Pancreas (tissue), 10 donors: ENCODE measurements at regions not wholly inside any gene's neighbourhood (a gene's known extent, or its start where the extent isn't known, plus 50 kb on each side); places are given as distances from the start of the nearest gene placed in this dataset.

Experiments
- ATAC-seq, 4 donors: fragments of 200-7000 bp; cut with Tn5 transposase; one replicate each; pipeline versions ENCODE4 v1.8.0 to v1.9.1; 2020; ENCODE audit warnings: mild to moderate bottlenecking in 4 of 4, moderate library complexity in 4 of 4
- DNase-seq, 6 donors: peaks; one replicate each; pipeline ENCODE4 v3.0.0-alpha.2; 2020
- FAIRE-seq: peaks from 2 replicates; lab custom pipeline; 2012; peaks lifted over from hg19 to GRCh38; lab: Jason Lieb, UNC
- H3K27ac ChIP-seq, 4 donors: fragments of 200-600 bp; sonication (generic); 1 replicate in 3 of 4; 2 replicates in 1 of 4; pipeline versions ENCODE4 v1.5.0 to v1.8.0; 2020
- H3K27me3 ChIP-seq, 4 donors: fragments of 200-600 bp; one replicate each; pipeline ENCODE4 v1.8.0; 2021
- H3K36me3 ChIP-seq, 3 donors: fragments of 200-600 bp; sonication (generic) in 1 of 3; one replicate each; pipeline versions ENCODE4 v1.5.0 to v1.8.0; 2020 to 2021
- H3K4me1 ChIP-seq, 3 donors: fragments of 200-600 bp; one replicate each; pipeline ENCODE4 v1.8.0; 2021
- H3K4me3 ChIP-seq, 4 donors: fragments of 200-600 bp; sonication (generic) in 2 of 4; one replicate each; pipeline versions ENCODE4 v1.5.0 to v1.8.0; 2020 to 2021
- H3K9me3 ChIP-seq, 4 donors: fragments of 200-600 bp; one replicate each; pipeline ENCODE4 v1.8.0; 2021
- CTCF ChIP-seq, 4 donors: fragments of 200-600 bp; sonication (generic) in 3 of 4; IDR thresholded peaks; one replicate each; pipeline versions ENCODE4 v1.5.0 to v1.8.0; 2021; ENCODE audit warnings: antibody characterized with exemption in 4 of 4
- WGBS, 2 donors: extraction: QIAGEN DNeasy Blood & Tissue Kit; methylation state at CpG; one replicate each; pipeline ENCODE4 v1.1.7; 2013; 5-methylcytosine and 5-hydroxymethylcytosine counted together
- intact Hi-C, 3 donors: fragments of 100-400 bp; cut with DNase I; formaldehyde crosslinking; loops; one replicate each; pipeline versions ENCODE4 v1.11.1 to v1.14.2; 2022
- donor health status: healthy with polysubstance abuse.
- donor health status: DM: no; HTN: no; CAD: no; lungs with moderate emphysema.
- donor health status: DM: no; HTN: no; CAD: no.
- donor health status: control.
- donor health status: control.
- donor health status: Bipolar disorder and iron deficiency.
- donor health status: DM: yes; HTN: yes; CAD: no.
- donor health status: DM: no; HTN: no; CAD: no.
- donor health status: DM: no; HTN: no; CAD: no.
- donor health status: DM: yes; HTN: yes; CAD: no.

- H3K27me3 ChIP-seq: no peaks in the 10 kb centered on the region
- no peaks in the 10 kb centered on the region for H3K36me3 ChIP-seq
- H3K27ac ChIP-seq: no peak overlapping the region
- intact Hi-C loops: no loop called here
- 34 to 54% methylated on average over 1 of the region's 1 CpG for WGBS, 2 donors
- no peak for ATAC-seq
- peaks cover 0 to 6% (median 0%) of the 10 kb centered on the region in 3 donors for H3K4me1 ChIP-seq
- FAIRE-seq: no peak
- H3K9me3 ChIP-seq: no peaks in the 10 kb centered on the region
- H3K4me3 ChIP-seq: no peak overlapping the region
- no peak for DNase-seq
- TF ChIP-seq CTCF (IDR thresholded peaks at IDR 0.05): no peak
Observed at GRCh38 chr1:177571076-177571475, 398.8 kb downstream of the SEC16B start.

GRCh38 chr1:177569476-177569875, 398.7 kb downstream of the BRINP2 start:
- Histone ChIP-seq H3K36me3 (no peaks in the 10 kb centered on the region), H3K27ac (no peak overlapping the region), H3K4me1 (peaks cover 0 to 6% (median 0%) of the 10 kb centered on the region in 3 donors), H3K27me3 (no peaks in the 10 kb centered on the region), H3K9me3 (no peaks in the 10 kb centered on the region), H3K4me3 (no peak overlapping the region)
- intact Hi-C loops: no loop called here
- no peak for TF ChIP-seq CTCF (IDR thresholded peaks at IDR 0.05)
- ATAC-seq (no peak), FAIRE-seq (no peak), DNase-seq (no peak)
- WGBS, 2 donors: 74 to 89% methylated on average over 3 of the region's 3 CpGs

GRCh38 chr1:177568622-177569021, 397.9 kb downstream of the BRINP2 start:
- DNase-seq (no peak), ATAC-seq (no peak), FAIRE-seq (no peak)
- H3K36me3 ChIP-seq: no peaks in the 10 kb centered on the region
- intact Hi-C loops: no loop called here
- no peak overlapping the region for H3K27ac ChIP-seq
- peaks cover 0 to 6% (median 0%) of the 10 kb centered on the region in 3 donors for H3K4me1 ChIP-seq
- 62 to 75% methylated on average over 4 of the region's 4 CpGs for WGBS, 2 donors
- H3K27me3 ChIP-seq: no peaks in the 10 kb centered on the region
- no peak overlapping the region for H3K4me3 ChIP-seq
- TF ChIP-seq CTCF (IDR thresholded peaks at IDR 0.05): no peak
- no peaks in the 10 kb centered on the region for H3K9me3 ChIP-seq

GRCh38 chr1:177567393-177567792, 396.6 kb downstream of the BRINP2 start:
- no peaks in the 10 kb centered on the region for H3K36me3 ChIP-seq
- no peak for TF ChIP-seq CTCF (IDR thresholded peaks at IDR 0.05)
- FAIRE-seq: no peak
- H3K27ac ChIP-seq: no peak overlapping the region
- H3K4me1 ChIP-seq: peaks cover 0 to 6% (median 0%) of the 10 kb centered on the region in 3 donors
- no peak for ATAC-seq
- H3K4me3 ChIP-seq: no peak overlapping the region
- DNase-seq: no peak
- no peaks in the 10 kb centered on the region for H3K27me3 ChIP-seq
- H3K9me3 ChIP-seq: no peaks in the 10 kb centered on the region
- intact Hi-C loops: no loop called here
- WGBS, 2 donors: 58 to 64% methylated on average over 1 of the region's 1 CpG

GRCh38 chr1:177566495-177566894, 395.7 kb downstream of the BRINP2 start:
- whole genome bisulfite sequencing, 2 donors: 31 to 41% methylated on average over 3 of the region's 3 CpGs
- peaks cover 0 to under 1% (median 0%) of the 10 kb centered on the region in 3 donors for H3K4me1 ChIP-seq
- H3K4me3 ChIP-seq: no peak overlapping the region
- intact Hi-C loops: no loop called here
- FAIRE-seq (no peak), ATAC-seq (no peak), DNase-seq (no peak)
- no peaks in the 10 kb centered on the region for H3K9me3 ChIP-seq
- no peak overlapping the region for H3K27ac ChIP-seq
- no peaks in the 10 kb centered on the region for H3K27me3 ChIP-seq
- TF ChIP-seq CTCF (IDR thresholded peaks at IDR 0.05): no peak
- no peaks in the 10 kb centered on the region for H3K36me3 ChIP-seq
